ENCODE measurements at regions not wholly inside any gene's neighbourhood (a gene's known extent, or its start where the extent isn't known, plus 50 kb on each side); places are given as distances from the start of the nearest gene placed in this dataset.

GRCh38 chr11:38710262-38710661 is 2112.2 kb upstream of the RAG2 start:
- TF ChIP-seq JAZF1 (CRISPR knock-in tag; IDR thresholded peaks at IDR 0.05) = no peak
- no peak for TF ChIP-seq ZNF232 (CRISPR knock-in tag; IDR thresholded peaks at IDR 0.05)
- no peak for TF ChIP-seq NR2C2 (CRISPR knock-in tag; IDR thresholded peaks at IDR 0.05)
- TF ChIP-seq MAX (CRISPR knock-in tag; IDR thresholded peaks at IDR 0.05) = no peak
- no peak for TF ChIP-seq USF1 (CRISPR knock-in tag; IDR thresholded peaks at IDR 0.05)

All from WTC11 (cell line).